ENCODE measurements at regions not wholly inside any gene's neighbourhood (a gene's known extent, or its start where the extent isn't known, plus 50 kb on each side); places are given as distances from the start of the nearest gene placed in this dataset.

DNA sequence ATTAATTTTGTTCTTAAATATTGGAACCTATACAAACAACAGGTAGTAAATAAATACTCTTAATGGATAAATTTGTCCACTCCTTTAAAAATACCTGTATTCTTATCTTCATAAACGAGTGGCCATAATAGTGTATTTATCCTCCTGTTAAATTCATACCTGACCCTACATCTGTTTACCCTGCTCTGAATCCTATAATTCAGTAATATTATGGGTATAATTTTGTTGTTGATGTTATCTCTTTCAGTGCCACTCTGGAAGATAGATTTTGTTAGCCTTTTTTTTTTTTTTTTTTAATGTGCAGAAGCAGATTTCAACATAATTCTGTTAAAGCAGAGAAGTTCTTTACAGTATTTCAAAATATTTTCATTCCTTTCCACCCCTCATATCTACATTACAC is 1337.9 kb downstream of the PLA2G4A start:
- TF ChIP-seq, protein P1, sequence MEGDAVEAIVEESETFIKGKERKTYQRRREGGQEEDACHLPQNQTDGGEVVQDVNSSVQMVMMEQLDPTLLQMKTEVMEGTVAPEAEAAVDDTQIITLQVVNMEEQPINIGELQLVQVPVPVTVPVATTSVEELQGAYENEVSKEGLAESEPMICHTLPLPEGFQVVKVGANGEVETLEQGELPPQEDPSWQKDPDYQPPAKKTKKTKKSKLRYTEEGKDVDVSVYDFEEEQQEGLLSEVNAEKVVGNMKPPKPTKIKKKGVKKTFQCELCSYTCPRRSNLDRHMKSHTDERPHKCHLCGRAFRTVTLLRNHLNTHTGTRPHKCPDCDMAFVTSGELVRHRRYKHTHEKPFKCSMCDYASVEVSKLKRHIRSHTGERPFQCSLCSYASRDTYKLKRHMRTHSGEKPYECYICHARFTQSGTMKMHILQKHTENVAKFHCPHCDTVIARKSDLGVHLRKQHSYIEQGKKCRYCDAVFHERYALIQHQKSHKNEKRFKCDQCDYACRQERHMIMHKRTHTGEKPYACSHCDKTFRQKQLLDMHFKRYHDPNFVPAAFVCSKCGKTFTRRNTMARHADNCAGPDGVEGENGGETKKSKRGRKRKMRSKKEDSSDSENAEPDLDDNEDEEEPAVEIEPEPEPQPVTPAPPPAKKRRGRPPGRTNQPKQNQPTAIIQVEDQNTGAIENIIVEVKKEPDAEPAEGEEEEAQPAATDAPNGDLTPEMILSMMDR (conservative IDR thresholded peaks at IDR 0.05), result no peak
- TF ChIP-seq EZH2 (IDR thresholded peaks at IDR 0.05; ENCODE audit: low read depth), result no peak

All from PC-9 (cell line).